GM23338 (cell line): ENCODE measurements at regions not wholly inside any gene's neighbourhood (a gene's known extent, or its start where the extent isn't known, plus 50 kb on each side); places are given as distances from the start of the nearest gene placed in this dataset.

ENCODE experiments used
- ATAC-seq: fragments of 200-7000 bp; cut with Tn5 transposase; 3 replicates; pipeline ENCODE4 v1.9.1; 2020
- DNase-seq: peaks from one replicate; pipeline ENCODE4 v3.0.0-alpha.2; 2015; ENCODE audit warnings: low spot score
- H2AFZ ChIP-seq: fragments of 200-600 bp; sonication (generic); 2 replicates; pipeline ENCODE4 v1.8.0; 2016; ENCODE audit warnings: antibody characterized with exemption, mild to moderate bottlenecking, moderate library complexity
- H3F3A ChIP-seq: fragments of 200-600 bp; sonication (generic); replicated peaks from 2 replicates; pipeline ENCODE4 v1.8.0; 2017; ENCODE audit warnings: antibody characterized with exemption, mixed run types, low read depth
- H3K27ac ChIP-seq: fragments of 200-600 bp; sonication (generic); 2 replicates; pipeline ENCODE4 v1.6.1; 2016; ENCODE audit warnings: low read depth
- H3K27me3 ChIP-seq: fragments of 200-600 bp; sonication (generic); 2 replicates; pipeline ENCODE4 v1.8.0; 2016; ENCODE audit warnings: mild to moderate bottlenecking, mixed run types, moderate library complexity; ENCODE audit not compliant: insufficient read depth
- H3K36me3 ChIP-seq: fragments of 200-600 bp; sonication (generic); 2 replicates; pipeline ENCODE4 v1.8.0; 2016; ENCODE audit warnings: mild to moderate bottlenecking; ENCODE audit not compliant: insufficient read depth
- H3K4me1 ChIP-seq: fragments of 200-600 bp; sonication (generic); 2 replicates; pipeline ENCODE4 v1.8.0; 2016; ENCODE audit warnings: mild to moderate bottlenecking, moderate library complexity; ENCODE audit not compliant: insufficient read depth
- H3K4me2 ChIP-seq: fragments of 200-600 bp; sonication (generic); 2 replicates; pipeline ENCODE4 v1.7.1; 2017; ENCODE audit warnings: mixed run types
- H3K4me3 ChIP-seq: fragments of 200-600 bp; sonication (generic); 2 replicates; pipeline ENCODE4 v1.6.1; 2016; ENCODE audit warnings: mixed run types
- H3K79me2 ChIP-seq: fragments of 200-600 bp; sonication (generic); replicated peaks from 2 replicates; pipeline ENCODE4 v1.8.0; 2017; ENCODE audit warnings: mild to moderate bottlenecking; ENCODE audit not compliant: insufficient read depth
- H3K9me2 ChIP-seq: fragments of 200-600 bp; sonication (generic); 2 replicates; pipeline ENCODE4 v1.8.0; 2017; ENCODE audit not compliant: insufficient read depth
- H4K20me1 ChIP-seq: fragments of 200-600 bp; sonication (generic); replicated peaks from 2 replicates; pipeline ENCODE4 v1.8.0; 2017; ENCODE audit warnings: mild to moderate bottlenecking; ENCODE audit not compliant: insufficient read depth
- H3K27ac Mint-ChIP-seq: 2 replicates; pipeline ENCODE4 v1.8.0; 2020; ENCODE audit warnings: inconsistent platforms, mild to moderate bottlenecking, moderate library complexity, mixed read lengths
- H3K27me3 Mint-ChIP-seq: 3 replicates; pipeline ENCODE4 v1.8.0; 2022; ENCODE audit warnings: low read depth, mild to moderate bottlenecking, moderate library complexity, mixed read lengths, inconsistent platforms; ENCODE audit not compliant: insufficient read depth, poor library complexity
- H3K36me3 Mint-ChIP-seq: 3 replicates; pipeline ENCODE4 v1.8.0; 2021; ENCODE audit warnings: low read depth, mild to moderate bottlenecking, inconsistent platforms, moderate library complexity, mixed read lengths
- H3K4me1 Mint-ChIP-seq: 3 replicates; pipeline ENCODE4 v1.8.0; 2020; ENCODE audit warnings: mild to moderate bottlenecking, inconsistent platforms, mixed read lengths
- H3K4me3 Mint-ChIP-seq: 3 replicates; pipeline ENCODE4 v1.8.0; 2021; ENCODE audit warnings: moderate library complexity, mild to moderate bottlenecking, inconsistent platforms, mixed read lengths
- H3K9me3 Mint-ChIP-seq: 3 replicates; pipeline ENCODE4 v1.8.0; 2020; ENCODE audit warnings: moderate library complexity, mild to moderate bottlenecking, inconsistent platforms, mixed read lengths
- CREB1 ChIP-seq: fragments of 250-450 bp; sonication (Bioruptor Pico); IDR thresholded peaks from 2 replicates; pipeline ENCODE4 v1.5.0; 2020; ENCODE audit warnings: low read depth, mild to moderate bottlenecking, moderate library complexity
- EZH2 ChIP-seq: fragments of 200-600 bp; sonication (generic); IDR thresholded peaks from one replicate; pipeline ENCODE4 v1.8.0; 2017; ENCODE audit warnings: antibody characterized with exemption, mild to moderate bottlenecking, low read depth; ENCODE audit not compliant: unreplicated experiment
- EZH2phosphoT487 ChIP-seq: fragments of 200-600 bp; sonication (generic); IDR thresholded peaks from one replicate; pipeline ENCODE4 v1.8.1; 2018; ENCODE audit warnings: antibody characterized with exemption; ENCODE audit not compliant: unreplicated experiment
- JUNB ChIP-seq: IDR thresholded peaks from one replicate; pipeline ENCODE4 v1.6.1; 2016; ENCODE audit warnings: antibody characterized with exemption; ENCODE audit not compliant: unreplicated experiment
- NANOG ChIP-seq: IDR thresholded peaks from 2 replicates; pipeline ENCODE4 v1.6.1; 2016; ENCODE audit warnings: antibody characterized with exemption, borderline replicate concordance
- POLR2AphosphoS5 ChIP-seq: IDR thresholded peaks from 2 replicates; pipeline ENCODE4 v1.6.1; 2016; ENCODE audit warnings: antibody characterized with exemption, low read depth
- STAT1 ChIP-seq: IDR thresholded peaks from one replicate; pipeline ENCODE4 v1.6.1; 2016; ENCODE audit warnings: antibody characterized with exemption; ENCODE audit not compliant: unreplicated experiment
- ZNF114 ChIP-seq: fragments of 250-450 bp; sonication (Bioruptor Pico); IDR thresholded peaks from 2 replicates; pipeline ENCODE4 v1.5.0; 2020; ENCODE audit warnings: mild to moderate bottlenecking, moderate library complexity
- ZNF331 ChIP-seq: fragments of 250-450 bp; sonication (Bioruptor Pico); IDR thresholded peaks from 2 replicates; pipeline ENCODE4 v1.5.0; 2020; ENCODE audit warnings: low read depth, mild to moderate bottlenecking, moderate library complexity
- TF ChIP-seq, protein P1 (sequence below), 2 experiments: fragments of 200-600 bp in 1 of 2; sonication (generic) in 1 of 2; conservative IDR thresholded peaks; 2 replicates each; pipeline versions ENCODE4 v1.5.1 to v1.6.1; 2016 to 2017; ENCODE audit warnings: antibody characterized with exemption in 2 of 2, low read depth in 2 of 2, mild to moderate bottlenecking in 2 of 2, moderate library complexity in 1 of 2
- TF ChIP-seq, protein P2 (sequence below): fragments of 250-450 bp; sonication (Bioruptor Pico); IDR thresholded peaks from 2 replicates; pipeline ENCODE4 v1.5.0; 2020; ENCODE audit warnings: mild to moderate bottlenecking, moderate library complexity
- TF ChIP-seq, protein P3 (sequence below): IDR thresholded peaks from 2 replicates; pipeline ENCODE4 v1.6.1; 2016; ENCODE audit warnings: antibody characterized with exemption
- TF ChIP-seq, protein P4 (sequence below): IDR thresholded peaks from one replicate; pipeline ENCODE4 v1.6.1; 2018; ENCODE audit warnings: antibody characterized with exemption; ENCODE audit not compliant: unreplicated experiment

DNA sequence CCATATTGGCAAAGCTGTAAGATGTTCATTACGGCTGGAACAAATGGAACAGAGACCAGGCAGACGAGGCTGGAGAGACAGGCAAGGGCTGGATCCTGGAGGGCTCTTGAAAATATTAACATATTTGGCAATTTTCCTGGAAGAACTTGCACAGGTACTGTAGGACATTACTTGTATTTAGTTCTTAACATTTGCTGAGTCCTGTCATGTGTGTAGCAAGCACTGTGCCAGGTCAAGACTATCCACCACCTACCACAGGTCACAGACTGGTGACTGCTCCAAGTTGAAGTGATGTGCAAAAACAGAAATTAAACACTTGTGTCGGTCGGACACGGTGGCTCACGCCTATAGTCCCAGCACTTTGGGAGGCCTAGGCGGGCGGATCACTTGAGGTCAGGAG lies 58.7 kb upstream of the TNRC6B start:
- peaks cover 2% of the 10 kb centered on the region for H3K27me3 Mint-ChIP-seq

More for the DNA sequence above, 58.7 kb upstream of the TNRC6B start:
- Histone ChIP-seq H3K4me2 (no peak overlapping the region), H3K4me3 (no peak overlapping the region), H3K79me2 (0 out of 2 replicates have a peak, but pooled peaks cover 4% of the 10 kb centered on the region), H3K27me3 (no peaks in the 10 kb centered on the region), H3K4me1 (peaks cover 3% of the 10 kb centered on the region; the same call in 1 of the 2 replicates), H3F3A (no peaks in the 10 kb centered on the region), H3K27ac (no peak overlapping the region), H3K9me2 (no peaks in the 10 kb centered on the region), H4K20me1 (peaks cover 6% of the 10 kb centered on the region), H2AFZ (no peak overlapping the region), H3K36me3 (no peaks in the 10 kb centered on the region)
- no peaks in the 10 kb centered on the region for H3K9me3 Mint-ChIP-seq
- no peak overlapping the region for H3K27ac Mint-ChIP-seq
- ATAC-seq (no peak), DNase-seq (no peak)
- TF ChIP-seq, protein P1, sequence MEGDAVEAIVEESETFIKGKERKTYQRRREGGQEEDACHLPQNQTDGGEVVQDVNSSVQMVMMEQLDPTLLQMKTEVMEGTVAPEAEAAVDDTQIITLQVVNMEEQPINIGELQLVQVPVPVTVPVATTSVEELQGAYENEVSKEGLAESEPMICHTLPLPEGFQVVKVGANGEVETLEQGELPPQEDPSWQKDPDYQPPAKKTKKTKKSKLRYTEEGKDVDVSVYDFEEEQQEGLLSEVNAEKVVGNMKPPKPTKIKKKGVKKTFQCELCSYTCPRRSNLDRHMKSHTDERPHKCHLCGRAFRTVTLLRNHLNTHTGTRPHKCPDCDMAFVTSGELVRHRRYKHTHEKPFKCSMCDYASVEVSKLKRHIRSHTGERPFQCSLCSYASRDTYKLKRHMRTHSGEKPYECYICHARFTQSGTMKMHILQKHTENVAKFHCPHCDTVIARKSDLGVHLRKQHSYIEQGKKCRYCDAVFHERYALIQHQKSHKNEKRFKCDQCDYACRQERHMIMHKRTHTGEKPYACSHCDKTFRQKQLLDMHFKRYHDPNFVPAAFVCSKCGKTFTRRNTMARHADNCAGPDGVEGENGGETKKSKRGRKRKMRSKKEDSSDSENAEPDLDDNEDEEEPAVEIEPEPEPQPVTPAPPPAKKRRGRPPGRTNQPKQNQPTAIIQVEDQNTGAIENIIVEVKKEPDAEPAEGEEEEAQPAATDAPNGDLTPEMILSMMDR (conservative IDR thresholded peaks at IDR 0.05; ENCODE audit: low read depth in 2 of 2) = no peak
- TF ChIP-seq, protein P2, sequence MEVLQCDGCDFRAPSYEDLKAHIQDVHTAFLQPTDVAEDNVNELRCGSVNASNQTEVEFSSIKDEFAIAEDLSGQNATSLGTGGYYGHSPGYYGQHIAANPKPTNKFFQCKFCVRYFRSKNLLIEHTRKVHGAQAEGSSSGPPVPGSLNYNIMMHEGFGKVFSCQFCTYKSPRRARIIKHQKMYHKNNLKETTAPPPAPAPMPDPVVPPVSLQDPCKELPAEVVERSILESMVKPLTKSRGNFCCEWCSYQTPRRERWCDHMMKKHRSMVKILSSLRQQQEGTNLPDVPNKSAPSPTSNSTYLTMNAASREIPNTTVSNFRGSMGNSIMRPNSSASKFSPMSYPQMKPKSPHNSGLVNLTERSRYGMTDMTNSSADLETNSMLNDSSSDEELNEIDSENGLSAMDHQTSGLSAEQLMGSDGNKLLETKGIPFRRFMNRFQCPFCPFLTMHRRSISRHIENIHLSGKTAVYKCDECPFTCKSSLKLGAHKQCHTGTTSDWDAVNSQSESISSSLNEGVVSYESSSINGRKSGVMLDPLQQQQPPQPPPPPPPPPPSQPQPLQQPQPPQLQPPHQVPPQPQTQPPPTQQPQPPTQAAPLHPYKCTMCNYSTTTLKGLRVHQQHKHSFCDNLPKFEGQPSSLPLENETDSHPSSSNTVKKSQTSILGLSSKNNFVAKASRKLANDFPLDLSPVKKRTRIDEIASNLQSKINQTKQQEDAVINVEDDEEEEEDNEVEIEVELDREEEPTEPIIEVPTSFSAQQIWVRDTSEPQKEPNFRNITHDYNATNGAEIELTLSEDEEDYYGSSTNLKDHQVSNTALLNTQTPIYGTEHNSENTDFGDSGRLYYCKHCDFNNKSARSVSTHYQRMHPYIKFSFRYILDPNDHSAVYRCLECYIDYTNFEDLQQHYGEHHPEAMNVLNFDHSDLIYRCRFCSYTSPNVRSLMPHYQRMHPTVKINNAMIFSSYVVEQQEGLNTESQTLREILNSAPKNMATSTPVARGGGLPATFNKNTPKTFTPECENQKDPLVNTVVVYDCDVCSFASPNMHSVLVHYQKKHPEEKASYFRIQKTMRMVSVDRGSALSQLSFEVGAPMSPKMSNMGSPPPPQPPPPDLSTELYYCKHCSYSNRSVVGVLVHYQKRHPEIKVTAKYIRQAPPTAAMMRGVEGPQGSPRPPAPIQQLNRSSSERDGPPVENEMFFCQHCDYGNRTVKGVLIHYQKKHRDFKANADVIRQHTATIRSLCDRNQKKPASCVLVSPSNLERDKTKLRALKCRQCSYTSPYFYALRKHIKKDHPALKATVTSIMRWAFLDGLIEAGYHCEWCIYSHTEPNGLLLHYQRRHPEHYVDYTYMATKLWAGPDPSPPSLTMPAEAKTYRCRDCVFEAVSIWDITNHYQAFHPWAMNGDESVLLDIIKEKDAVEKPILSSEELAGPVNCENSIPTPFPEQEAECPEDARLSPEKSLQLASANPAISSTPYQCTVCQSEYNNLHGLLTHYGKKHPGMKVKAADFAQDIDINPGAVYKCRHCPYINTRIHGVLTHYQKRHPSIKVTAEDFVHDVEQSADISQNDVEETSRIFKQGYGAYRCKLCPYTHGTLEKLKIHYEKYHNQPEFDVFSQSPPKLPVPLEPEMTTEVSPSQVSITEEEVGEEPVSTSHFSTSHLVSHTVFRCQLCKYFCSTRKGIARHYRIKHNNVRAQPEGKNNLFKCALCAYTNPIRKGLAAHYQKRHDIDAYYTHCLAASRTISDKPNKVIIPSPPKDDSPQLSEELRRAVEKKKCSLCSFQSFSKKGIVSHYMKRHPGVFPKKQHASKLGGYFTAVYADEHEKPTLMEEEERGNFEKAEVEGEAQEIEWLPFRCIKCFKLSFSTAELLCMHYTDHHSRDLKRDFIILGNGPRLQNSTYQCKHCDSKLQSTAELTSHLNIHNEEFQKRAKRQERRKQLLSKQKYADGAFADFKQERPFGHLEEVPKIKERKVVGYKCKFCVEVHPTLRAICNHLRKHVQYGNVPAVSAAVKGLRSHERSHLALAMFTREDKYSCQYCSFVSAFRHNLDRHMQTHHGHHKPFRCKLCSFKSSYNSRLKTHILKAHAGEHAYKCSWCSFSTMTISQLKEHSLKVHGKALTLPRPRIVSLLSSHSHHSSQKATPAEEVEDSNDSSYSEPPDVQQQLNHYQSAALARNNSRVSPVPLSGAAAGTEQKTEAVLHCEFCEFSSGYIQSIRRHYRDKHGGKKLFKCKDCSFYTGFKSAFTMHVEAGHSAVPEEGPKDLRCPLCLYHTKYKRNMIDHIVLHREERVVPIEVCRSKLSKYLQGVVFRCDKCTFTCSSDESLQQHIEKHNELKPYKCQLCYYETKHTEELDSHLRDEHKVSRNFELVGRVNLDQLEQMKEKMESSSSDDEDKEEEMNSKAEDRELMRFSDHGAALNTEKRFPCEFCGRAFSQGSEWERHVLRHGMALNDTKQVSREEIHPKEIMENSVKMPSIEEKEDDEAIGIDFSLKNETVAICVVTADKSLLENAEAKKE = no peak
- TF ChIP-seq CREB1 (CRISPR knock-in tag) (no peak), EZH2 (no peak), STAT1 (no peak), NANOG (no peak), JUNB (no peak), EZH2phosphoT487 (no peak), POLR2AphosphoS5 (no peak), ZNF331 (no peak), ZNF114 (CRISPR knock-in tag) (no peak)
- TF ChIP-seq, protein P3, sequence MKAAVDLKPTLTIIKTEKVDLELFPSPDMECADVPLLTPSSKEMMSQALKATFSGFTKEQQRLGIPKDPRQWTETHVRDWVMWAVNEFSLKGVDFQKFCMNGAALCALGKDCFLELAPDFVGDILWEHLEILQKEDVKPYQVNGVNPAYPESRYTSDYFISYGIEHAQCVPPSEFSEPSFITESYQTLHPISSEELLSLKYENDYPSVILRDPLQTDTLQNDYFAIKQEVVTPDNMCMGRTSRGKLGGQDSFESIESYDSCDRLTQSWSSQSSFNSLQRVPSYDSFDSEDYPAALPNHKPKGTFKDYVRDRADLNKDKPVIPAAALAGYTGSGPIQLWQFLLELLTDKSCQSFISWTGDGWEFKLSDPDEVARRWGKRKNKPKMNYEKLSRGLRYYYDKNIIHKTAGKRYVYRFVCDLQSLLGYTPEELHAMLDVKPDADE = no peak
- TF ChIP-seq, protein P4, sequence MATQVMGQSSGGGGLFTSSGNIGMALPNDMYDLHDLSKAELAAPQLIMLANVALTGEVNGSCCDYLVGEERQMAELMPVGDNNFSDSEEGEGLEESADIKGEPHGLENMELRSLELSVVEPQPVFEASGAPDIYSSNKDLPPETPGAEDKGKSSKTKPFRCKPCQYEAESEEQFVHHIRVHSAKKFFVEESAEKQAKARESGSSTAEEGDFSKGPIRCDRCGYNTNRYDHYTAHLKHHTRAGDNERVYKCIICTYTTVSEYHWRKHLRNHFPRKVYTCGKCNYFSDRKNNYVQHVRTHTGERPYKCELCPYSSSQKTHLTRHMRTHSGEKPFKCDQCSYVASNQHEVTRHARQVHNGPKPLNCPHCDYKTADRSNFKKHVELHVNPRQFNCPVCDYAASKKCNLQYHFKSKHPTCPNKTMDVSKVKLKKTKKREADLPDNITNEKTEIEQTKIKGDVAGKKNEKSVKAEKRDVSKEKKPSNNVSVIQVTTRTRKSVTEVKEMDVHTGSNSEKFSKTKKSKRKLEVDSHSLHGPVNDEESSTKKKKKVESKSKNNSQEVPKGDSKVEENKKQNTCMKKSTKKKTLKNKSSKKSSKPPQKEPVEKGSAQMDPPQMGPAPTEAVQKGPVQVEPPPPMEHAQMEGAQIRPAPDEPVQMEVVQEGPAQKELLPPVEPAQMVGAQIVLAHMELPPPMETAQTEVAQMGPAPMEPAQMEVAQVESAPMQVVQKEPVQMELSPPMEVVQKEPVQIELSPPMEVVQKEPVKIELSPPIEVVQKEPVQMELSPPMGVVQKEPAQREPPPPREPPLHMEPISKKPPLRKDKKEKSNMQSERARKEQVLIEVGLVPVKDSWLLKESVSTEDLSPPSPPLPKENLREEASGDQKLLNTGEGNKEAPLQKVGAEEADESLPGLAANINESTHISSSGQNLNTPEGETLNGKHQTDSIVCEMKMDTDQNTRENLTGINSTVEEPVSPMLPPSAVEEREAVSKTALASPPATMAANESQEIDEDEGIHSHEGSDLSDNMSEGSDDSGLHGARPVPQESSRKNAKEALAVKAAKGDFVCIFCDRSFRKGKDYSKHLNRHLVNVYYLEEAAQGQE = no peak
- no peaks in the 10 kb centered on the region for H3K36me3 Mint-ChIP-seq
- peaks cover 14% of the 10 kb centered on the region for H3K4me1 Mint-ChIP-seq
- no peak overlapping the region for H3K4me3 Mint-ChIP-seq
